Peyer's patch (tissue), 4 donors: ENCODE measurements at regions not wholly inside any gene's neighbourhood (a gene's known extent, or its start where the extent isn't known, plus 50 kb on each side); places are given as distances from the start of the nearest gene placed in this dataset.

Source experiments
- POLR2A ChIP-seq, 2 donors: fragments of 450-650 bp; IDR thresholded peaks; one replicate each; pipeline ENCODE4 v1.5.1; 2017; ENCODE audit warnings: antibody characterized with exemption in 2 of 2, mild to moderate bottlenecking in 2 of 2, moderate library complexity in 2 of 2
- TF ChIP-seq, protein P1 (sequence below), 6 experiments: fragments of 450-650 bp in 4 of 6; fragments of 200-600 bp in 2 of 6; sonication (generic) in 1 of 6; IDR thresholded peaks; one replicate each; pipeline ENCODE4 v1.5.1; 2017 to 2019; ENCODE audit warnings: antibody characterized with exemption in 6 of 6, mild to moderate bottlenecking in 3 of 6, moderate library complexity in 1 of 6

DNA sequence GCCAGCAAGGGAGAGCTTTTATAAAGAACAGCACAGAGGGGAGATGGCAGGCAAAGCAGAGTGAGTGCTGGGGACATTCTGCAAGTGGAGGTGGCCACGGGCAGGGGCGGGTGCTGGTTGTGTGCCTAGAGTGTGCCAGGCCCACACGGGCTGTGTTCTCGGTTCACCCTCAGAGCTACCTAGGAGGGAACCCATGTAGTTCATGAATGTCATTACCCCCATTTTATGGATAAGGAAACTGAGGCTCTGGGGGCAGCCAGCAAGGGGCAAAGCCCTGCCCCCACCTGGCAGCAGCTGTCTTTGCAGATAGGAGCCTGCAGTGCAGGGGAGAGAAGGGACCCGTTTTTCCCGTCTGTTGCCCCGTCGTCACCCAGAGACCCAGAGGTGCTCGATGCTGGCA, 85.2 kb upstream of the NCOR2 start:
- TF ChIP-seq, protein P1, sequence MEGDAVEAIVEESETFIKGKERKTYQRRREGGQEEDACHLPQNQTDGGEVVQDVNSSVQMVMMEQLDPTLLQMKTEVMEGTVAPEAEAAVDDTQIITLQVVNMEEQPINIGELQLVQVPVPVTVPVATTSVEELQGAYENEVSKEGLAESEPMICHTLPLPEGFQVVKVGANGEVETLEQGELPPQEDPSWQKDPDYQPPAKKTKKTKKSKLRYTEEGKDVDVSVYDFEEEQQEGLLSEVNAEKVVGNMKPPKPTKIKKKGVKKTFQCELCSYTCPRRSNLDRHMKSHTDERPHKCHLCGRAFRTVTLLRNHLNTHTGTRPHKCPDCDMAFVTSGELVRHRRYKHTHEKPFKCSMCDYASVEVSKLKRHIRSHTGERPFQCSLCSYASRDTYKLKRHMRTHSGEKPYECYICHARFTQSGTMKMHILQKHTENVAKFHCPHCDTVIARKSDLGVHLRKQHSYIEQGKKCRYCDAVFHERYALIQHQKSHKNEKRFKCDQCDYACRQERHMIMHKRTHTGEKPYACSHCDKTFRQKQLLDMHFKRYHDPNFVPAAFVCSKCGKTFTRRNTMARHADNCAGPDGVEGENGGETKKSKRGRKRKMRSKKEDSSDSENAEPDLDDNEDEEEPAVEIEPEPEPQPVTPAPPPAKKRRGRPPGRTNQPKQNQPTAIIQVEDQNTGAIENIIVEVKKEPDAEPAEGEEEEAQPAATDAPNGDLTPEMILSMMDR (IDR thresholded peaks at IDR 0.05): no peak
- TF ChIP-seq POLR2A (IDR thresholded peaks at IDR 0.05): no peak
